Muscle of leg (tissue), 3 donors: ENCODE measurements at regions not wholly inside any gene's neighbourhood (a gene's known extent, or its start where the extent isn't known, plus 50 kb on each side); places are given as distances from the start of the nearest gene placed in this dataset.

Experiments used
- DNase-seq: peaks from one replicate; pipeline ENCODE4 v3.0.0; 2013
- H3K27ac ChIP-seq: one replicate; pipeline ENCODE4 v1.5.1; 2013; ENCODE audit warnings: mild to moderate bottlenecking, low read length, control low read depth
- H3K27me3 ChIP-seq: one replicate; pipeline ENCODE4 v1.6.1; 2013; ENCODE audit warnings: low read length; ENCODE audit not compliant: control insufficient read depth, insufficient read depth
- H3K36me3 ChIP-seq: one replicate; pipeline ENCODE4 v1.6.1; 2013; ENCODE audit warnings: low read length; ENCODE audit not compliant: control insufficient read depth, insufficient read depth
- H3K4me1 ChIP-seq: one replicate; pipeline ENCODE4 v1.6.1; 2013; ENCODE audit warnings: low read length; ENCODE audit not compliant: control insufficient read depth, insufficient read depth
- H3K4me3 ChIP-seq: one replicate; pipeline ENCODE4 v1.5.1; 2013; ENCODE audit warnings: low read length, control low read depth
- H3K9me3 ChIP-seq: replicated peaks from 2 replicates; pipeline ENCODE4 v1.6.1; 2013; ENCODE audit warnings: low read depth, low read length; ENCODE audit not compliant: control insufficient read depth
- WGBS: methylation state at CpG from one replicate; pipeline ENCODE4 v1.1.5; 2013; ENCODE audit warnings: missing lambda C conversion rate; ENCODE audit not compliant: insufficient coverage; 5-methylcytosine and 5-hydroxymethylcytosine counted together

DNA sequence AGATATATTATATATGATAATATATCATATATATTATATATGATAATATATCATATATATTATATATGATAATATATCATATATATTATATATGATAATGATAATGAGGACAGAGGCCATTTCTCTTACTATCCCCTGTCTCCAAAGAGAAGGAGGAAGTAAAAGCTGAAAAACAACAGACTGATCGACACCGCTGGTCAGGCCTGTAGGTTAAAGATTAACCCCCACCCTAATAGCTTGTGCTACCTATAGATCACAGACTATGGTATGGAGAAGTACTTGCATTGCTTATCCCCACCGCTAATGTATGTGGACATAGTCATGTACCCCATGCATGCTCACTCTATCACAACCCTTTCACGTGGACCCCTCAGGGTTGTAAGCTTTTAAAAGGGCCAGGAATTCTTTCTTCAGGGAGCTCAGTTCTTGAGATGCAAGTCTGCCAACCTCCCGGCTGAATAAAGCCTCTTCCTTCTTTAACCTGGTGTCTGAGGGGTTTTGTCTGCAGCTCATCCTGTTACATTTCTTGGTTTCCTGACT, 786.1 kb upstream of the TMEM132C start:
- WGBS: 100% methylated on average over 1 of the region's 5 CpGs
- no peak for DNase-seq
- H3K27ac ChIP-seq: no peak overlapping the region
- H3K4me1 ChIP-seq: no peaks in the 10 kb centered on the region
- no peaks in the 10 kb centered on the region for H3K36me3 ChIP-seq
- H3K9me3 ChIP-seq: peaks cover 2% of the 10 kb centered on the region
- H3K27me3 ChIP-seq: no peaks in the 10 kb centered on the region
- H3K4me3 ChIP-seq: no peak overlapping the region

DNA sequence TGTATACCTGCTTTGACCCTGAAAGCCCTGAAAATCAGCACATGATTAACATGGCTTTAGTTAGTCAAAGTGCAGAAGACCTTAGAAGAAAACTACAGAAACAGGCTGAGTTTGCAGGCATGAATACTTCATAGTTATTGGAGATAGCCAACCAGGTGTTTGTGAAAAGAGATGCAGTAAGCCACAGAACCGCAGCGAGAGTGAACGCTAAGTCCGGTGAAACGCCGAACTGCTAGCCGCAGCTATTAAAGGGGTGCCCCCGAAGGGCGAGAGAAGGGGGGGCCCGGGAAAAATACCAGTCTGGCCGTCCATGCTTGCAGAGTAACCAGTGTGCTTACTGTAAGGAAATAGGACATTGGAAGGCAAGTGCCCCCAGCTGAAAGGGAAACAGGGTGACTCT, 784.0 kb upstream of the TMEM132C start:
- Histone ChIP-seq H3K9me3 (peaks cover 2% of the 10 kb centered on the region), H3K4me1 (no peaks in the 10 kb centered on the region), H3K27ac (no peak overlapping the region), H3K4me3 (no peak overlapping the region), H3K36me3 (no peaks in the 10 kb centered on the region), H3K27me3 (no peaks in the 10 kb centered on the region)
- 94% methylated on average over 11 of the region's 11 CpGs for WGBS
- no peak for DNase-seq

DNA sequence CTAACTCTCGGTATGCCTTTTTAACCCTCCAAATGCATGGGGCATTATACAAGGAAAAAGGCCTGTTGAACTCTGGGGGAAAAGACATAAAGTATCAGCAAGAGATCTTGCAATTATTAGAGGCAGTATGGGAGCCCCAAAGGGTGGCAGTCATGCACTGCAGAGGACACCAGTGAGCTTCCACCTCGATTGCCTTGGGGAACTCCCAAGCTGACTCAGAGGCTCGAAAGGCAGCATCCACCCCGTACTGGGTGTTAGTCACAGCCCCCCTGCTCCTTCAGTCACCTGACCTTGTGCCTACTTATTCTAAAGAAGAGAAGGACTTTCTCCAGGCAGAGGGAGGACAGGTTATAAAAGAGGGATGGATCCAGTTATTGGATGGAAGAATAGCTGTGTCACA, 781.4 kb upstream of the TMEM132C start:
- H3K9me3 ChIP-seq: peaks cover 2% of the 10 kb centered on the region
- DNase-seq: no peak
- no peaks in the 10 kb centered on the region for H3K27me3 ChIP-seq
- no peaks in the 10 kb centered on the region for H3K4me1 ChIP-seq
- 56% methylated on average over 1 of the region's 4 CpGs for WGBS
- H3K4me3 ChIP-seq: no peak overlapping the region
- H3K36me3 ChIP-seq: no peaks in the 10 kb centered on the region
- H3K27ac ChIP-seq: no peak overlapping the region

DNA sequence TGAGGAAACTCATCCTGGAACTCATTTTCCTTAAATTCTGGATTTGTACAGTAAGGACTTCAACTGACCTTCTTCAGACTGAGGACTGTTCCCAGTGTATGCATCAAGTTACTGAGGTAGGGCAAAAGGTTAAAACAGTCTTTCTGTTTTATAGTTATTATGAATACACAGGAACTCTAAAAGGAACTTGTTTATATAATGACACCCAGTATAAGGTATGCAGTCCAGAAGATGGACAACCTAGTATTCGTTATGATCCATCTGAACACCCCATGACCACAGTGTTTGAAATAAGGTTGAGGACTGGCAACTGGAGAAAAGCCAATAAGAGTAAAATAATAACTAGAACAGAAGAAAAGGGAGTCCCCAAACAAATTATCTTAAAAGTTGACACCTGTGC, 779.9 kb upstream of the TMEM132C start:
- WGBS: no CpG with 5 or more reads among the region's 1 CpG
- Histone ChIP-seq H3K4me3 (no peak overlapping the region), H3K9me3 (no peaks in the 10 kb centered on the region), H3K27me3 (no peaks in the 10 kb centered on the region), H3K36me3 (no peaks in the 10 kb centered on the region), H3K27ac (no peak overlapping the region), H3K4me1 (no peaks in the 10 kb centered on the region)
- DNase-seq: no peak

DNA sequence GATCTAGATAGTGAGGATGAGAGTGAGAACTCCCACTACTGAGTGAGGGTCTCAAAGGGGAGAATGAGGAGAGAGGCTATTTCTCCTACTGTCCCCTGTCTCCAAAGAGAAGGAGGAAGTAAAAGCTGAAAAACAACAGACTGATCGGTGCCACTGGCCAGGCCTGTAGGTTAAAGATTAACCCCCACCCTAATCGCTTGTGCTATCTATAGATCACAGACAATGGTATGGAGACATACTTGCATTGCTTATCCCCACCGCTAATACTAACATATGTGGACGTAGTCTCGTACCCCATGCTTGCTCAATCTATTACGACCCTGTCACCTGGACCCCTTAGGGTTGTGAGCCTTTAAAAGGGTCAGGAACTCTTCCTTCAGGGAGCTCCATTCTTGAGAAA, 777.9 kb upstream of the TMEM132C start:
- no peaks in the 10 kb centered on the region for H3K4me1 ChIP-seq
- no peak overlapping the region for H3K27ac ChIP-seq
- no peak for DNase-seq
- no peak overlapping the region for H3K4me3 ChIP-seq
- no peaks in the 10 kb centered on the region for H3K36me3 ChIP-seq
- 76% methylated on average over 4 of the region's 6 CpGs for WGBS
- H3K27me3 ChIP-seq: no peaks in the 10 kb centered on the region
- H3K9me3 ChIP-seq: peaks cover 2% of the 10 kb centered on the region

DNA sequence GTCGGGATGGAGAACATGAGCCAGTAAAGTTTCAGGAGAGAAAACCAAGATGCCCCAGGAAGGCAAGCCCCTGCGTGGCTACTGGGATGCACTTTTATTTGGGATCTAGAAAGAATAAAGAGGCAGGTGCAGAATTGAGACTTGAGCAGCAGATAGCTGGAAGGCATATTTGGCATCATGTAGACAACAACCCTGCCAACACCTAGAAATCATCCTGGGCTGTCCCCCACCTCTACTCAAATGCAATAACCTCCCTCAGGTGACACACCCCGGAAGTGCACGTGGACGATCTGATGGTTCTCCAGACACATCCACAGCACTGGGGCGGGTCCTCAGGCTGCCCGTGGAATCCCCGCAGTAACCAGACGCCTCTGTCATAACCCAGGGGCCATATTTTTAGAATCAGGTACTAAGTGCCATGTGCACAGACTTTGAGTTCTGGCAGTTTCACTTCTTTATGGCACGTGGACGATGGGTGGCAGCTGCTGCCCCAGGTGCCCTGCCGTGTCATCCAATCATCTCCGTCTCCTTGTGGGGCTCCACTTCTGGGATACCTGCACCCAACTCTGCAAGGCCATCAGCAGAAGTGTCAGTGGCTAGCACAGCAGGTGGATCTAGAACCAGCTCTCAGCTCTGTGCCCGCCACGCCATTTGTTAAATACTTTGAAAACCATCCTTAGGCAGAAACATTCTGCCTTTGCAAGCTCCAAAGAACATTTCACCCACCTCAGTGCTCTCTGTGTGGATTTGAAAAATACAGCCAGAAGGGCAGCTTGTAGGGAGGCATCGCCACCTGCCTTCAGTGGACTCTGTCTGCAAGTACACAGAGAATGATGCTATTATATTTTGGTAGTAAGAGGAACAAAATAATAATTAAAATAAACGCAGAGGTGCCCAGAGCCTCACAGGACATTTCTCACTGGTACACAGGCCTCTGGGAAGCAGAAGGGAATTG, 771.7 kb upstream of the TMEM132C start:
- H3K27ac ChIP-seq: no peak overlapping the region
- H3K4me3 ChIP-seq: no peak overlapping the region
- H3K9me3 ChIP-seq: peaks cover 2% of the 10 kb centered on the region
- DNase-seq: no peak
- WGBS: 87% methylated on average over 16 of the region's 17 CpGs
- no peaks in the 10 kb centered on the region for H3K4me1 ChIP-seq
- H3K36me3 ChIP-seq: no peaks in the 10 kb centered on the region
- no peaks in the 10 kb centered on the region for H3K27me3 ChIP-seq

DNA sequence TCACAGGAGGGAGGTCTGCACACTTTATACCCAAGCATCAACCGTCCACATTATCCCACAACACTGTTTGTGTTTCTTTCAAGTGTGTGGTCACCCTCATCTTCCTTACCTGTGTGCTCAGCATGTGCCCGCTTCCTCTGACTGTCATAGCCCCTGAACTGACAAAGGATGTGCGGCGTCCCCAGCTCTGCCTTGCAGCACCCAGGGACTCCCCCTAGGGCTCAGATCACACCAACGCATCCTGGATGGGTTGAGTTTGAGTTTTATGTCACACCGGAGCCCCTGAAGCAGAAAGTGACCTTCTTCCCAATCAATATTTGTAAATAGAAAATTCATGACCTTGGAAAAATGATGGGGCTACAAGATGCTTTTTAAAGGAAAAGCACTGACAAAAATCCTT, 770.7 kb upstream of the TMEM132C start:
- 80% methylated on average over 1 of the region's 6 CpGs for WGBS
- Histone ChIP-seq H3K4me1 (no peaks in the 10 kb centered on the region), H3K36me3 (no peaks in the 10 kb centered on the region), H3K27ac (no peak overlapping the region), H3K4me3 (no peak overlapping the region), H3K9me3 (peaks cover 2% of the 10 kb centered on the region), H3K27me3 (no peaks in the 10 kb centered on the region)
- no peak for DNase-seq

DNA sequence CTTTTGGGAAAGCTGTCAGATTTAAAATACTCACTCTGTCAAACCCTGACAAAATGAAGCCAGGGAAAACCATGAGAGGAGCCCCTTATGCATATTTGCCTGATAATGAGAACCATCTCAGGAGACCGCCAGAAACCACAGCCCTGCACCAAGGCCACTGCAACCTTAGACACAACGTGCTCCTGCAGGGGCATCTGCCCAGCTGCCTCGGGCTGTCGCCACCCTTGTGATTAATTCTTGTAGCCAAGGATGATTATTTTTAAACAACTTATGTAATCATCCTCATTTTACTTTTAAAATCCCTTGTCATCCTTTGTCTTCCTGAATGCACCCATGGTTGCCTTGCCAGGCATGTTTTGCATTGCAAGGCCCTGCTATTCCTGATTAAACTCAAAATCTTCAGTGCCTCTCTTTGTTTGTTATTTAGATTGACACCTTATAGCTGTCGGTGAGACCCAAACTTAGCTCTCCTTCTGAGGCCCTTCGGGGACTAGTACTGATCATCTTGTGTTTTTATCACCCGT, 766.4 kb upstream of the TMEM132C start:
- H3K4me1 ChIP-seq: no peaks in the 10 kb centered on the region
- H3K27ac ChIP-seq: no peak overlapping the region
- no peaks in the 10 kb centered on the region for H3K36me3 ChIP-seq
- H3K27me3 ChIP-seq: no peaks in the 10 kb centered on the region
- H3K9me3 ChIP-seq: no peaks in the 10 kb centered on the region
- 71% methylated on average over 1 of the region's 7 CpGs for WGBS
- H3K4me3 ChIP-seq: no peak overlapping the region
- DNase-seq: no peak

DNA sequence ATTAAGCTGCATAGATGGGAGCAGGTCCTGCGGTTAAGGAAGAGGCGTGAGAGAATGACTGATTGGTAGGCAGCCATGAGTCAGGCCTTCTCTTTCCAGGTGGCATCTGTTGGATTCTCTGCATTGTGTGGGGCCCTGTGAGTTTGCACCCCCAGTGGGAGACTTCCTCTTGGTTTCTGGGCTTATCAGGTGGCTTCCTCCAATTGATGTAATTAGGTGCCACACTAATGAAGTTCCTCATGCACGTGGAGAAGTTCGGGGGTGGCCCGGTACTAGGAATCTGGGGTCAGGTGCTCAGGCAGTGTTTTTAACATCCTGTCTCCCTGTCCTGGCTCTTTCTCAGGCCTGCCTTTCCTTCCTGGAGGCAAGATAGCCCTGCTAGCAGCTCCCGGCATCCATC, 765.1 kb upstream of the TMEM132C start:
- no peaks in the 10 kb centered on the region for H3K4me1 ChIP-seq
- 80% methylated on average over 5 of the region's 6 CpGs for WGBS
- no peaks in the 10 kb centered on the region for H3K36me3 ChIP-seq
- no peaks in the 10 kb centered on the region for H3K27me3 ChIP-seq
- H3K9me3 ChIP-seq: no peaks in the 10 kb centered on the region
- H3K4me3 ChIP-seq: no peak overlapping the region
- H3K27ac ChIP-seq: no peak overlapping the region
- DNase-seq: no peak

DNA sequence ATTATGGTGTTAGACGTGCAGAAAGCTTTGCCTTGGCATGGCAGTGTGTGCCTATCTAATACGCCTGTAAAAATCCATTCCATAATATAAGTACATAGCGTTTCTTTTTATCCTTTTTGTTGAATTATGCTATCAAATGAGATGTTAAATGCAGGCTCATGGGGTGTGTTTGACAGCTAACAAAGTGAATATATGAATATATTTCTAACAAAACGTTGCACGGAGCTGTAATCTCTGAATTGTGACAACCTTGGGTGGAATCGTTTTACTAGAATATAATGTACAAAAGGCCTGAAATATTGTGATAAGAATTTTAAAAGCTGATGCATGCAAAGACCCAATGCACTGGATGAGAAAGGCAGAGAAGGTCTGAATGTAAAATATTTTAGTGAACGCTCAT, 763.7 kb upstream of the TMEM132C start:
- WGBS: 92% methylated on average over 2 of the region's 7 CpGs

More for the DNA sequence above, 763.7 kb upstream of the TMEM132C start:
- Histone ChIP-seq H3K27ac (no peak overlapping the region), H3K4me1 (no peaks in the 10 kb centered on the region), H3K4me3 (no peak overlapping the region), H3K27me3 (no peaks in the 10 kb centered on the region), H3K36me3 (no peaks in the 10 kb centered on the region), H3K9me3 (no peaks in the 10 kb centered on the region)
- no peak for DNase-seq
